Large intestine (tissue), 3 donors: ENCODE measurements at regions not wholly inside any gene's neighbourhood (a gene's known extent, or its start where the extent isn't known, plus 50 kb on each side); places are given as distances from the start of the nearest gene placed in this dataset.
A peak's percentile ranks its signal among the peaks of the same experiment; 100 is the strongest.

ENCODE experiments used
- DNase-seq, 2 donors: peaks; one replicate each; pipeline versions ENCODE4 v3.0.0 to v3.0.0-alpha.2; 2013
- H3K27ac ChIP-seq: one replicate; pipeline ENCODE4 v1.5.1; 2013; ENCODE audit warnings: low read length
- H3K27me3 ChIP-seq: 2 replicates; pipeline ENCODE4 v1.6.1; 2013; ENCODE audit warnings: low read length; ENCODE audit not compliant: control insufficient read depth, insufficient read depth
- H3K36me3 ChIP-seq: 2 replicates; pipeline ENCODE4 v1.6.1; 2013; ENCODE audit warnings: low read length; ENCODE audit not compliant: control insufficient read depth, insufficient read depth
- H3K4me1 ChIP-seq: one replicate; pipeline ENCODE4 v1.6.1; 2013; ENCODE audit warnings: low read length; ENCODE audit not compliant: control insufficient read depth, insufficient read depth
- H3K4me3 ChIP-seq: one replicate; pipeline ENCODE4 v1.5.1; 2013; ENCODE audit warnings: low read length
- H3K9me3 ChIP-seq: one replicate; pipeline ENCODE4 v1.6.1; 2013; ENCODE audit warnings: mild to moderate bottlenecking, low read depth, low read length, moderate library complexity; ENCODE audit not compliant: control insufficient read depth
- WGBS: methylation state at CpG from one replicate; pipeline ENCODE4 v1.1.5; 2013; ENCODE audit warnings: low lambda C conversion rate; ENCODE audit not compliant: insufficient coverage; 5-methylcytosine and 5-hydroxymethylcytosine counted together

DNA sequence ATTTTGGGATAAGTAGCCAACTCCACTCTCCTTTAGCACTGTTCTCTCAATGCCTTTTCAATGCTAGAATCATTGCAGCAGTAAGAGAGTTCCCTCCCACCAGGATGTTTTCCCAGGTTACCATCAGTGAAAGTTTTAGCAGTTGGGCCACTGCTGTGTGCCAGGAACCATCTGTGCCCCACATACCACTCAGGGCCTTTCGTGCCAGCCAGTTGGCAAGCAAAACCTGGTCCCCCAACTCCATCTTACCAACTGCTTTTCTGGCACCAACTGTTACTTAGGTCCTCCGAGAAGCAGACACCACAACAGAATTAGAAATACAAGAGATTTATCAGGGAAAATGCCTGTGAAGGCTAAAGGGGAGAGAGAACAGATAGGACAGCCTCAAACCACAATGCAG is 533.4 kb upstream of the NBEA start:
- no peaks in the 10 kb centered on the region for H3K27me3 ChIP-seq
- H3K4me1 ChIP-seq: no peaks in the 10 kb centered on the region
- DNase-seq: no peak
- H3K9me3 ChIP-seq: no peaks in the 10 kb centered on the region
- WGBS: no CpG with 5 or more reads among the region's 2 CpGs
- H3K4me3 ChIP-seq: no peak overlapping the region
- H3K27ac ChIP-seq: no peak overlapping the region
- H3K36me3 ChIP-seq: no peaks in the 10 kb centered on the region

DNA sequence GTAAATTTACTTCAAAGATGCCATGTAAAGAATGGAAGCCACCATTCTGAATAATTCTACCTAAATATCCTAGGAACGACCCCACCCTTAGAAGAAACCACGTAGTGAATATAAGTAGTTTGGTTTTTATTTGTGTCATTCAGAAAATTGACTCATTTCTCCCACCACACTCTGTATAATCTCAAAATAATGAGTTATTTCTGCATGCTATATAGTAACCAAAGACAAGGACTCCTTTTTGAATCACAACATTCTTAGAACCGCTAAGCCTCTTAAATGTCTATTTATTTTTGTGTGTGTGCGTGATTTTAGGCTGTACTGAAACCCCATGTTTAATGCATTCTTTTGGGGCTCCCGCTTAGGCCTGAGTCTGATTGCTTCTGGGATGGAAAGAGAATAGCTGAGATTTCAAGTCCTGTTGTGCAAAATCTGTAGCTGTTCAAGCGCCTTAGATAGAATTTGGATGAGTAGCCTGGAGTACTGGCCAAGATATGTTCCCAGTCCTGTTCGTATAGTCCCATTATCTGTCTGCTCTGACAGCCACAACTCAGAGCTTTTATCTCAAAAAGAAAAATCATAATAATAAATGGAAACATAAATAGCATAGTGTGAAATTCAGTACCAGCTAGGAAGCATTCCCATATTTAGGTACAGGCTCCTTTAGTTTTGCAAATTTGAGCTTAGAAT is 532.4 kb upstream of the NBEA start:
- no peak overlapping the region for H3K27ac ChIP-seq
- no peak for DNase-seq
- no peaks in the 10 kb centered on the region for H3K36me3 ChIP-seq
- H3K27me3 ChIP-seq: no peaks in the 10 kb centered on the region
- no peaks in the 10 kb centered on the region for H3K9me3 ChIP-seq
- no peak overlapping the region for H3K4me3 ChIP-seq
- H3K4me1 ChIP-seq: no peaks in the 10 kb centered on the region
- no CpG with 5 or more reads among the region's 7 CpGs for WGBS

DNA sequence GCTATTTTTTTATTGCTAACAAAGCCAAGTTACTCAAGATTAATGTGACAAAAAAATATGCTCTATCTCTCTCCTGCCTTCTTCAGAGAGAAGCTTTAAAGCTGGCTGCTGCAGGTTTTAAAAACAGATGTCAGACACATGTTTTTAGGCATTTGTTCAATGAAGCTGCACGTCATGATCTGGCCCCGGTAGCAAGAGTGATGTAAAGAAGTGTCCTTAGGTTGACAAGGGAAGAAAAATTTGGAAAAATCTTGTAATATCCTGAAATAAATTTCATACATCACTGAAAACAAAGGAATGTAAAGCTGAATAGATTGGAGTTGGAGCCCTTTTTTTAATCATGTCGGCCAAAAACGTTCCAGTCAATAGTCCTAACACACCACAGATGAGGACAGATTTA is 531.4 kb upstream of the NBEA start:
- H3K9me3 ChIP-seq: no peaks in the 10 kb centered on the region
- WGBS: 79% methylated on average over 2 of the region's 4 CpGs
- H3K27me3 ChIP-seq: no peaks in the 10 kb centered on the region
- H3K4me1 ChIP-seq: no peaks in the 10 kb centered on the region
- DNase-seq: peak in 1 of 2 donors; percentile 14
- no peaks in the 10 kb centered on the region for H3K36me3 ChIP-seq
- H3K4me3 ChIP-seq: no peak overlapping the region
- no peak overlapping the region for H3K27ac ChIP-seq

DNA sequence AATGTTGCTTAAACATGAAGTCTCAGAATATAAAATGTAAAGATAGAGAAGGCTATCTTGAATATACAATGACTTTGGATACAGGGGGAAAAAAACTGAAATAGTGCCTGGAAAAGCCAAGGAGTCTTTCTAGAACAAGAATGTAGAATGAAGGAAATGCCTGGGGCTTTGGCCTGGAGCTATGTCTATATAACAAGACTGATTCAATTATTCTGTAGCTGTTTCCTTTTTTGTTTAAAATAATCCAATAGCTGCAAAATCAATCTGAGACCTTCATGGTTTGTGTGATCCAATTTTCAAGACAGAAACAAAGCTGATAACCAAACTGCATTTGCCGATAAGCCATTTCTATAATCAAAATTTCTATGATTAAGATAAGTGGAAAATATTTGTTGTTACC is 530.9 kb upstream of the NBEA start:
- Histone ChIP-seq H3K27me3 (no peaks in the 10 kb centered on the region), H3K4me1 (no peaks in the 10 kb centered on the region), H3K36me3 (no peaks in the 10 kb centered on the region), H3K4me3 (no peak overlapping the region), H3K9me3 (no peaks in the 10 kb centered on the region), H3K27ac (no peak overlapping the region)
- no peak for DNase-seq
- WGBS: 100% methylated on average over 1 of the region's 1 CpG

DNA sequence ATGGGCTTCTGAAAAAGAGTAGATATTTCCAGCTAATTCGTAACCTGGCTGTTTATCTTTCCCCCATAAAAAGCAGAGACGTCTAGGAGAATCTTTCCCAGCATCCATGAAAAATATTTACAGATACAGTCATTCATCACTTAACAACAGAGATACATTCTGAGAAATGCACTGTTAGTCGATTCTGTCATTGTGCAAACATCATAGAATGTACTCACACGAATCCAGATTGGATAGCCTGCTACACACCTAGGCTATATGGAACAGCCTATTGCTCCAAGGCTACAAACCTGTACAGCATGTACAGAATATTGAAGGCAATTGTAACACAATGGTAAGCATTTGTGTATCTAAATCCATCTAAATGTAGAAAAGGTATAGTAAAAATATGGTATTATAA is 530.2 kb upstream of the NBEA start:
- no peak for DNase-seq
- H3K36me3 ChIP-seq: no peaks in the 10 kb centered on the region
- no CpG with 5 or more reads among the region's 4 CpGs for WGBS
- H3K27me3 ChIP-seq: no peaks in the 10 kb centered on the region
- H3K4me1 ChIP-seq: no peaks in the 10 kb centered on the region
- H3K27ac ChIP-seq: no peak overlapping the region
- no peak overlapping the region for H3K4me3 ChIP-seq
- H3K9me3 ChIP-seq: no peaks in the 10 kb centered on the region

DNA sequence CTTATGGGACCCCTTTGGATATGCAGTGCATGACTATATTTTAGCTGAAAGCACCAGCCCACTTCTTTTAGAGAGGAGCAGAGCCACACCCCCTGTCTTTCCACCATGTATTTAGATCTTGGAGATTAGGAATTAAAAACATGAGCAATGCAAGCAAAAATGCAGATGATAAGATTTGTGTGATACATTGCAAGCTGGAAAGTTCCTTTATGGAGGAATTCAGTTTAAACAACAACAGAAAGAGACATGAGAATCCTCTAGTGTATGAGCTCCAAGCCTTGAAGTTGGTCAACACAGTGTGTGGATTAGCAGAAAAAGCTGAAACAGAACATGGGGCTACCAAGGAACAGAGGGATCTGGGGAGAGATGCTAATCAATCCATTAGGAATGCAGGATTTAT is 529.8 kb upstream of the NBEA start:
- Histone ChIP-seq H3K4me3 (no peak overlapping the region), H3K36me3 (no peaks in the 10 kb centered on the region), H3K27me3 (no peaks in the 10 kb centered on the region), H3K27ac (no peak overlapping the region), H3K4me1 (no peaks in the 10 kb centered on the region), H3K9me3 (no peaks in the 10 kb centered on the region)
- no peak for DNase-seq

DNA sequence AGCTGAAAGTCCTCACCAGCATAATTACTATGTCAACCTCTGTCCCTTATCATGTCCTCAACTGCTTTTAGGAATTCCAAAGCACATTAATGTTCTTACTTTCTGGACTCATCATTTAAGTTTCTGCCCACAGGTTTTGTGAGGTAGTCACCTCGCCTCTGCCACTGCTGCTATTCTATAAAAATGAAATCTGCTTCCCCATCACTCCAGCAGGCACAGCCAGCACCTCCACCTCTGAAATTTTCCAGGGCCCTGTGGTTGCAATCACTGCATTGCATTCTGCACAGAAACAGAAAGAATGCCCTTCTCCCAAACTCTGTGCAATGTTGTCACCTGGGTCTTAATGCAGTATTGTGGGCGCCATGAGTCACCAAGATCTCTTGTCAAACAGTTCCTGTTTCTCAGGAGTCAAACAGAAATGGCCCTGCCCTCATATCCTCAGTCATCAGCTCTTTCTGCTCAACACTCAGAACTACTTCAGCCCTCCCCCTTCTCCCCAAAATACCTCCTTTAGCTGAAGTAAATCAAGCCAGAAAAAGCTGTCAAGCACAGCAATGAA is 529.2 kb upstream of the NBEA start:
- H3K4me3 ChIP-seq: no peak overlapping the region
- H3K36me3 ChIP-seq: no peaks in the 10 kb centered on the region
- no peaks in the 10 kb centered on the region for H3K27me3 ChIP-seq
- no peaks in the 10 kb centered on the region for H3K4me1 ChIP-seq
- H3K27ac ChIP-seq: no peak overlapping the region
- DNase-seq: no peak
- WGBS: no CpG with 5 or more reads among the region's 2 CpGs
- H3K9me3 ChIP-seq: no peaks in the 10 kb centered on the region

DNA sequence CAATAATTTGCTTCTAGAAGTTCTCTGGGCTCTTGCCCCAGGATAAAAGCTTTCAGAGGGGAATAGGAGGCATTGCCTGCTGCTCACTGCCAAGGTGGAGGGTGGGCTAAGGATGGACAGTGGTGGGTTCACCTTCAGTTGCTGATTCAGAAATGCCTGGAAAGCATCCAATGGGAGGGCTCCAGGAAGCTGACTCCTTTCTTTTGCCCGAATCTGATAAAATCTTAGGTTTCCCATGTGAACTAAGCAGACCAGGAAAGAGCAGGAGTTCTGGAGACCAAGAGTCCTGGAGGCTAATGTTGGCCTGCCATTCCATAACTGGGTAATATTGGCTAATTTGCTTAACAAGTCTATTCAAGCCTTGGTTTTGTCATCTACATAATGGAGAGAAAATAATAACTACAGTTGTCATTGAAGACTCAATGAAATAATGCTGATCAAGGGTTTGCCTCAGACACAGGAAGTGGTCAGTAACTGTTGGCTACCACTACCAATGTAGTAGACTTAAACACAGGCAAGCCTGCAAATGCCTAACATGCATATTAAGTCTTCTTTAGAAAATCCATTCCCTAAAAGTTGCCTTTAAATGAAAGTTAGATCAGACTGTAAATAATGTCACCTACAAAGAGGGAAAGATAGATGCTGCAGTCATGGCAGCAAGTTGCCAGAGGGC is 528.4 kb upstream of the NBEA start:
- Histone ChIP-seq H3K9me3 (no peaks in the 10 kb centered on the region), H3K36me3 (no peaks in the 10 kb centered on the region), H3K4me1 (no peaks in the 10 kb centered on the region), H3K4me3 (no peak overlapping the region), H3K27ac (no peak overlapping the region), H3K27me3 (no peaks in the 10 kb centered on the region)
- no CpG with 5 or more reads among the region's 1 CpG for WGBS
- DNase-seq: no peak

DNA sequence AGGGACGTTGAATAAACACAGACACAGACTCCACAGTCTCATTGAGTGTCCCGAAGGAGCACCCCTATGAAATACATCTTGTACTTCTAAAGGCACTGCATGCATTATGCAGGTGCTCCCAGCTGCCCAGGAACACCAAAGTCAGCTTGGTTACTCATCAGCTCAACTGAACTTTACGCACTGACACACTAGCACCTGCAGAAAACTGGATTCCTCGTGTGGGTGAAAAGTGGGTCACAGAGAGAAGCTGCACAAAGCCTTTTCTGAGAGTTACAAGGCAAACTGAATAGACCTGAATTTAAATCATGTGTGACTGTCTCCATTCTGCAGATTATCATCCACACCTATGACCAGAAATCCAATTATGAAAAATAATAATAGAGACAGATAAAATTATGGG is 527.5 kb upstream of the NBEA start:
- no peaks in the 10 kb centered on the region for H3K9me3 ChIP-seq
- WGBS: no CpG with 5 or more reads among the region's 4 CpGs
- DNase-seq: no peak
- H3K36me3 ChIP-seq: no peaks in the 10 kb centered on the region
- H3K4me3 ChIP-seq: no peak overlapping the region
- H3K27me3 ChIP-seq: no peaks in the 10 kb centered on the region
- no peaks in the 10 kb centered on the region for H3K4me1 ChIP-seq
- no peak overlapping the region for H3K27ac ChIP-seq

DNA sequence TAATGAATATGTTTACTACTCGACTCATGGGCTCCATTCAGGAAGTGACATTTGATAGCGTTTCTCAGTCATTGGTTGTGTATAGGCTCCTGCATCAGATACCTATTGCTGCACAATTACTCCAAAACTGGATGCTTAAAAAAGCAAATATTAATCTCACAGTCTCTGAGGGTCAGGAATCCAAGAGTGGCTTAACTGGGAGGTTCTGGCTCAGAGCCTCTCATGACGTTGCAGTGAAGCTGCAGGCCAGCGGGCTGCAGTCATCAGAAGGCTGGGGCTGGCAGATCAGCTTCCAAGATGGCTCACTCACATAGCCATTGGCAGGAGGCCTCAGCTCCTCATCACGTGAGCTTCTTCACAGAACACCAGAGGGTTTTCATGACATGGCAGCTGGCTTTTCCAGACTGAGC is 525.1 kb upstream of the NBEA start:
- Histone ChIP-seq H3K9me3 (no peaks in the 10 kb centered on the region), H3K27me3 (no peaks in the 10 kb centered on the region), H3K4me3 (no peak overlapping the region), H3K36me3 (no peaks in the 10 kb centered on the region), H3K27ac (no peak overlapping the region), H3K4me1 (no peaks in the 10 kb centered on the region)
- DNase-seq: no peak
- no CpG with 5 or more reads among the region's 5 CpGs for WGBS

DNA sequence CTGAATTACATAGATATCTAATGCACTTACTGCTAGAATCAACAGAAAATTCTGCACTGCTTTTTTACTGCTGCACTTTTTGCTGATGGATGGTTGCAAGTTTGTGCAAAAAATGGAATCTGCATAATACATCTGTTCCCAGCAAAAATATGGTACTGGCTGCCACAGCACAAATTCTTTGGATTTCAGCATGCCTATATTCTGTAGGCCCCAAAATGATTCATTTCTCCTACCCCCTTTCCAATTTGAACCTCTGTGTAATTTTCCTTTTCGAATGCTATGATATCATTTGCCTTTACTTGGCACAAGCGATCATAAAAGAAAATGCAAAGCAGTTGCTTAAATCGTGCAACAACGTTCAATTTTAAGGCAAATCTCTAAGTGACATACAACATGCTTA is 524.2 kb upstream of the NBEA start:
- Histone ChIP-seq H3K27me3 (no peaks in the 10 kb centered on the region), H3K27ac (no peak overlapping the region), H3K4me3 (no peak overlapping the region), H3K9me3 (no peaks in the 10 kb centered on the region), H3K36me3 (no peaks in the 10 kb centered on the region), H3K4me1 (no peaks in the 10 kb centered on the region)
- WGBS: 100% methylated on average over 3 of the region's 4 CpGs
- DNase-seq: no peak
